H1 (cell line): ENCODE measurements at regions not wholly inside any gene's neighbourhood (a gene's known extent, or its start where the extent isn't known, plus 50 kb on each side); places are given as distances from the start of the nearest gene placed in this dataset.

Experiments
- CEBPB ChIP-seq: IDR thresholded peaks from 2 replicates; pipeline ENCODE4 v1.6.1; 2012; ENCODE audit warnings: low read depth, low read length
- EZH2 ChIP-seq: fragments of 200-600 bp; sonication (generic); IDR thresholded peaks from 2 replicates; pipeline ENCODE4 v1.7.1; 2012; ENCODE audit warnings: low read depth, mild to moderate bottlenecking, moderate library complexity, low read length, inconsistent platforms; ENCODE audit not compliant: severe bottlenecking
- POLR2A ChIP-seq, 2 experiments: IDR thresholded peaks; 1 replicate in 1 of 2; 2 replicates in 1 of 2; pipeline ENCODE4 v1.6.1; 2011; ENCODE audit warnings: low read depth in 2 of 2, low read length in 2 of 2, mild to moderate bottlenecking in 2 of 2; ENCODE audit errors: control extremely low read depth in 1 of 2
- POLR2AphosphoS5 ChIP-seq: IDR thresholded peaks from 2 replicates; pipeline ENCODE4 v1.6.1; 2011; ENCODE audit warnings: low read depth, low read length
- TAF1 ChIP-seq: IDR thresholded peaks from 2 replicates; pipeline ENCODE4 v1.6.1; 2011; ENCODE audit warnings: mild to moderate bottlenecking, low read depth, low read length
- TCF12 ChIP-seq: IDR thresholded peaks from 2 replicates; pipeline ENCODE4 v1.6.1; 2011; ENCODE audit warnings: low read depth, mild to moderate bottlenecking, low read length
- TF ChIP-seq, protein P1 (sequence below): IDR thresholded peaks from 2 replicates; pipeline ENCODE4 v1.6.1; 2012; ENCODE audit warnings: inconsistent platforms
- TF ChIP-seq, protein P2 (sequence below), 3 experiments: IDR thresholded peaks; 1 replicate in 2 of 3; 2 replicates in 1 of 3; pipeline versions ENCODE4 v1.5.1 to v1.6.1; 2011; ENCODE audit warnings: low read length in 3 of 3, mild to moderate bottlenecking in 3 of 3, inconsistent platforms in 2 of 3, low read depth in 1 of 3, moderate library complexity in 1 of 3; ENCODE audit not compliant: insufficient read depth in 1 of 3; ENCODE audit errors: control extremely low read depth in 1 of 3

GRCh38 chr3:44020143-44020542 is 221.5 kb upstream of the TOPAZ1 start:
- TF ChIP-seq, protein P1, sequence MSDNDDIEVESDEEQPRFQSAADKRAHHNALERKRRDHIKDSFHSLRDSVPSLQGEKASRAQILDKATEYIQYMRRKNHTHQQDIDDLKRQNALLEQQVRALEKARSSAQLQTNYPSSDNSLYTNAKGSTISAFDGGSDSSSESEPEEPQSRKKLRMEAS = no peak
- TF ChIP-seq POLR2AphosphoS5 (no peak), POLR2A (IDR thresholded peaks at IDR 0.05; ENCODE audit: control extremely low read depth in 1 of 2, low read depth in 2 of 2, low read length in 2 of 2) (no peak), CEBPB (no peak), EZH2 (no peak), TAF1 (no peak), TCF12 (no peak)
- TF ChIP-seq, protein P2, sequence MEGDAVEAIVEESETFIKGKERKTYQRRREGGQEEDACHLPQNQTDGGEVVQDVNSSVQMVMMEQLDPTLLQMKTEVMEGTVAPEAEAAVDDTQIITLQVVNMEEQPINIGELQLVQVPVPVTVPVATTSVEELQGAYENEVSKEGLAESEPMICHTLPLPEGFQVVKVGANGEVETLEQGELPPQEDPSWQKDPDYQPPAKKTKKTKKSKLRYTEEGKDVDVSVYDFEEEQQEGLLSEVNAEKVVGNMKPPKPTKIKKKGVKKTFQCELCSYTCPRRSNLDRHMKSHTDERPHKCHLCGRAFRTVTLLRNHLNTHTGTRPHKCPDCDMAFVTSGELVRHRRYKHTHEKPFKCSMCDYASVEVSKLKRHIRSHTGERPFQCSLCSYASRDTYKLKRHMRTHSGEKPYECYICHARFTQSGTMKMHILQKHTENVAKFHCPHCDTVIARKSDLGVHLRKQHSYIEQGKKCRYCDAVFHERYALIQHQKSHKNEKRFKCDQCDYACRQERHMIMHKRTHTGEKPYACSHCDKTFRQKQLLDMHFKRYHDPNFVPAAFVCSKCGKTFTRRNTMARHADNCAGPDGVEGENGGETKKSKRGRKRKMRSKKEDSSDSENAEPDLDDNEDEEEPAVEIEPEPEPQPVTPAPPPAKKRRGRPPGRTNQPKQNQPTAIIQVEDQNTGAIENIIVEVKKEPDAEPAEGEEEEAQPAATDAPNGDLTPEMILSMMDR (IDR thresholded peaks at IDR 0.05; ENCODE audit: control extremely low read depth in 1 of 3, insufficient read depth in 1 of 3, low read depth in 1 of 3, low read length in 3 of 3) = no peak
